ENCODE measurements at regions not wholly inside any gene's neighbourhood (a gene's known extent, or its start where the extent isn't known, plus 50 kb on each side); places are given as distances from the start of the nearest gene placed in this dataset.

DNA sequence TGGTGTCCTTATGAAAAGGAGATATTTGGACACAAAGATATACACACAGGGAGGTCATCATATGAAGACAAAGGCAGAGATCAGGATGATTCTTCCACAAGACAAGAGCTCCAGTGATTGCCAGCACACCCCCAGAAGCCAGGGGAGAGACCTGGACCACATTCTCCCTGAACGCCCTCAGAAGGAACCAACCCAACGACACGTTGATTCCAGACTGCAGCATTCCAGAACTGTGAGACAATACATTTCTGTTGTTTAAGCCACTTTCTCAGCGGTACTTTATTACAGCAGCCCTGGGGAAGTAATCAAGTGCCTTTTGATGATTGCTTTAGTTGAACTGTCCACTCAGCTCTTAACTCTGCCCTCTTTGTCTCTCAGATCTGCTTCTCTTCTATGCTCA, 285.5 kb upstream of the SMARCA2 start:
- H2AFZ ChIP-seq (ENCODE audit: control insufficient read depth, low read length), result no peak overlapping the region
- DNase-seq (ENCODE audit: low read depth, low spot score) (no peak), FAIRE-seq (no peak)
- H3K4me3 ChIP-seq (ENCODE audit: control insufficient read depth in 2 of 3, extremely low read depth in 1 of 3, insufficient read depth in 2 of 3, low read depth in 1 of 3, low read length in 3 of 3), result no peak overlapping the region
- no peaks in the 10 kb centered on the region for H3K79me2 ChIP-seq (ENCODE audit: control insufficient read depth, insufficient read depth, low read length)
- no peaks in the 10 kb centered on the region for H3K4me1 ChIP-seq (ENCODE audit: control insufficient read depth, extremely low read depth, insufficient read depth, low read length)
- no peaks in the 10 kb centered on the region for H3K27me3 ChIP-seq (ENCODE audit: control insufficient read depth, extremely low read depth, insufficient read depth, low read length)
- no peak overlapping the region for H3K4me2 ChIP-seq (ENCODE audit: control insufficient read depth, extremely low read depth, insufficient read depth, low read depth, low read length)
- H3K9ac ChIP-seq (ENCODE audit: control insufficient read depth, extremely low read depth, insufficient read depth, low read length), result no peak overlapping the region
- no peak for TF ChIP-seq EZH2 (IDR thresholded peaks at IDR 0.05; ENCODE audit: low read length)
- TF ChIP-seq, protein P1, sequence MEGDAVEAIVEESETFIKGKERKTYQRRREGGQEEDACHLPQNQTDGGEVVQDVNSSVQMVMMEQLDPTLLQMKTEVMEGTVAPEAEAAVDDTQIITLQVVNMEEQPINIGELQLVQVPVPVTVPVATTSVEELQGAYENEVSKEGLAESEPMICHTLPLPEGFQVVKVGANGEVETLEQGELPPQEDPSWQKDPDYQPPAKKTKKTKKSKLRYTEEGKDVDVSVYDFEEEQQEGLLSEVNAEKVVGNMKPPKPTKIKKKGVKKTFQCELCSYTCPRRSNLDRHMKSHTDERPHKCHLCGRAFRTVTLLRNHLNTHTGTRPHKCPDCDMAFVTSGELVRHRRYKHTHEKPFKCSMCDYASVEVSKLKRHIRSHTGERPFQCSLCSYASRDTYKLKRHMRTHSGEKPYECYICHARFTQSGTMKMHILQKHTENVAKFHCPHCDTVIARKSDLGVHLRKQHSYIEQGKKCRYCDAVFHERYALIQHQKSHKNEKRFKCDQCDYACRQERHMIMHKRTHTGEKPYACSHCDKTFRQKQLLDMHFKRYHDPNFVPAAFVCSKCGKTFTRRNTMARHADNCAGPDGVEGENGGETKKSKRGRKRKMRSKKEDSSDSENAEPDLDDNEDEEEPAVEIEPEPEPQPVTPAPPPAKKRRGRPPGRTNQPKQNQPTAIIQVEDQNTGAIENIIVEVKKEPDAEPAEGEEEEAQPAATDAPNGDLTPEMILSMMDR (optimal IDR thresholded peaks at IDR 0.05 in 1 of 3, IDR thresholded peaks at IDR 0.05 in 1 of 3, conservative IDR thresholded peaks at IDR 0.05 in 1 of 3; ENCODE audit: extremely low read depth in 1 of 3, insufficient read depth in 2 of 3, low read length in 3 of 3), result no peak
- dilution Hi-C loops (cut with MboI; ENCODE audit: extremely low pct_ligation_motif_present, low sequenced_read_pairs), result no loop called here
- no peak overlapping the region for H3K27ac ChIP-seq (ENCODE audit: control insufficient read depth, insufficient read depth, low read length)
- no peaks in the 10 kb centered on the region for H3K36me3 ChIP-seq (ENCODE audit: control insufficient read depth in 2 of 2, extremely low read depth in 1 of 2, insufficient read depth in 2 of 2, low read length in 2 of 2)
- H4K20me1 ChIP-seq (ENCODE audit: control insufficient read depth, extremely low read depth, insufficient read depth, low read length), result no peaks in the 10 kb centered on the region
- no peaks in the 10 kb centered on the region for H3K9me1 ChIP-seq (ENCODE audit: control insufficient read depth, extremely low read depth, insufficient read depth, low read length)
- no peaks in the 10 kb centered on the region for H3K9me3 ChIP-seq (ENCODE audit: control insufficient read depth, low read depth, low read length)

DNA sequence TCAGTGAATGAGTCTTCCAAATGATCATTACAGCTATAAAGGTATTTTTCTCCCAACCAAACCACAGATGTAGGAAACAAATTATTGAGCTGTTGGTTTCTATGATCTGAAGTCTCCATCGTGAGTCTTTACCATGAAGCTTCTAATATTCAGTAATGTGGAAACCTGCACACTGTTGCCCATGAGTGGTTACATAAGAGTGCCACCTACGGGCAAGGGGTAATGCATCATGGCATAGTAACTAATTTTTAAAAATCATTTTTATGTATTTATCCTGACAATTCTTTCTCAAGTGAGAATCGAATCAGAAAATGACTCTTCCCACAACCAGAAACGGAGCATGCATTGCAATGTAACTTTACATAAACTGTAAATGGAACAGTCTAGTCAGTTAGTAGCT, 282.5 kb upstream of the SMARCA2 start:
- H3K9me3 ChIP-seq (ENCODE audit: control insufficient read depth, low read depth, low read length), result no peaks in the 10 kb centered on the region
- H3K27me3 ChIP-seq (ENCODE audit: control insufficient read depth, extremely low read depth, insufficient read depth, low read length), result no peaks in the 10 kb centered on the region
- no peaks in the 10 kb centered on the region for H3K36me3 ChIP-seq (ENCODE audit: control insufficient read depth in 2 of 2, extremely low read depth in 1 of 2, insufficient read depth in 2 of 2, low read length in 2 of 2)
- no peaks in the 10 kb centered on the region for H3K4me1 ChIP-seq (ENCODE audit: control insufficient read depth, extremely low read depth, insufficient read depth, low read length)
- TF ChIP-seq, protein P1 (optimal IDR thresholded peaks at IDR 0.05 in 1 of 3, IDR thresholded peaks at IDR 0.05 in 1 of 3, conservative IDR thresholded peaks at IDR 0.05 in 1 of 3; ENCODE audit: extremely low read depth in 1 of 3, insufficient read depth in 2 of 3, low read length in 3 of 3), result peak; percentile 29 to 56 (median 41)
- TF ChIP-seq EZH2 (IDR thresholded peaks at IDR 0.05; ENCODE audit: low read length), result no peak
- no peak overlapping the region for H3K4me2 ChIP-seq (ENCODE audit: control insufficient read depth, extremely low read depth, insufficient read depth, low read depth, low read length)
- H3K27ac ChIP-seq (ENCODE audit: control insufficient read depth, insufficient read depth, low read length), result no peak overlapping the region
- no peak for DNase-seq (ENCODE audit: low read depth, low spot score)
- no peaks in the 10 kb centered on the region for H3K79me2 ChIP-seq (ENCODE audit: control insufficient read depth, insufficient read depth, low read length)
- dilution Hi-C loops (cut with MboI; ENCODE audit: extremely low pct_ligation_motif_present, low sequenced_read_pairs), result no loop called here
- no peak overlapping the region for H3K4me3 ChIP-seq (ENCODE audit: control insufficient read depth in 2 of 3, extremely low read depth in 1 of 3, insufficient read depth in 2 of 3, low read depth in 1 of 3, low read length in 3 of 3)
- H4K20me1 ChIP-seq (ENCODE audit: control insufficient read depth, extremely low read depth, insufficient read depth, low read length), result no peaks in the 10 kb centered on the region
- H3K9ac ChIP-seq (ENCODE audit: control insufficient read depth, extremely low read depth, insufficient read depth, low read length), result no peak overlapping the region
- no peak for FAIRE-seq
- H2AFZ ChIP-seq (ENCODE audit: control insufficient read depth, low read length), result no peak overlapping the region
- no peaks in the 10 kb centered on the region for H3K9me1 ChIP-seq (ENCODE audit: control insufficient read depth, extremely low read depth, insufficient read depth, low read length)
